Hepatocyte (in vitro differentiated cells): ENCODE measurements at regions not wholly inside any gene's neighbourhood (a gene's known extent, or its start where the extent isn't known, plus 50 kb on each side); places are given as distances from the start of the nearest gene placed in this dataset.
"Not testable (repeated sequence)": the region's sequence is repeated elsewhere in the genome, so short reads cannot be mapped to it uniquely, and the experiment has no call there.

Source experiments
- DNase-seq: peaks from one replicate; pipeline ENCODE4 v3.0.0-alpha.2; 2016; ENCODE audit warnings: low spot score
- H2AFZ ChIP-seq: fragments of 200-600 bp; sonication (generic); 2 replicates; pipeline ENCODE4 v1.6.0; 2016; ENCODE audit warnings: antibody characterized with exemption, mild to moderate bottlenecking
- H3K27ac ChIP-seq: fragments of 200-600 bp; sonication (generic); 2 replicates; pipeline ENCODE4 v1.5.1; 2016; ENCODE audit warnings: mild to moderate bottlenecking
- H3K27me3 ChIP-seq: fragments of 200-600 bp; sonication (generic); 2 replicates; pipeline ENCODE4 v1.6.1; 2016
- H3K36me3 ChIP-seq: fragments of 200-600 bp; sonication (generic); replicated peaks from 2 replicates; pipeline ENCODE4 v1.5.1; 2016; ENCODE audit warnings: low read depth; ENCODE audit not compliant: insufficient read depth
- H3K4me1 ChIP-seq: fragments of 200-600 bp; sonication (generic); 2 replicates; pipeline ENCODE4 v1.5.1; 2016; ENCODE audit warnings: mild to moderate bottlenecking, moderate library complexity; ENCODE audit not compliant: insufficient read depth
- H3K4me2 ChIP-seq: fragments of 200-600 bp; sonication (generic); 2 replicates; pipeline ENCODE4 v1.6.0; 2016
- H3K4me3 ChIP-seq: fragments of 200-600 bp; sonication (generic); 2 replicates; pipeline ENCODE4 v1.5.1; 2016; ENCODE audit warnings: mild to moderate bottlenecking
- H3K79me2 ChIP-seq: fragments of 200-600 bp; sonication (generic); 2 replicates; pipeline ENCODE4 v1.6.0; 2017; ENCODE audit warnings: mild to moderate bottlenecking
- H3K9me2 ChIP-seq: fragments of 200-600 bp; sonication (generic); replicated peaks from 2 replicates; pipeline ENCODE4 v1.6.0; 2017; ENCODE audit warnings: mild to moderate bottlenecking; ENCODE audit not compliant: insufficient read depth
- H3K9me3 ChIP-seq: fragments of 200-600 bp; sonication (generic); 2 replicates; pipeline ENCODE4 v1.5.1; 2016; ENCODE audit warnings: low read depth, mild to moderate bottlenecking
- H4K20me1 ChIP-seq: fragments of 200-600 bp; sonication (generic); 2 replicates; pipeline ENCODE4 v1.6.0; 2016; ENCODE audit warnings: mild to moderate bottlenecking; ENCODE audit not compliant: insufficient read depth, poor library complexity, severe bottlenecking
- EZH2 ChIP-seq: fragments of 200-600 bp; sonication (generic); IDR thresholded peaks from 2 replicates; pipeline ENCODE4 v1.6.1; 2016; ENCODE audit warnings: antibody characterized with exemption, mild to moderate bottlenecking, borderline replicate concordance
- EZH2phosphoT487 ChIP-seq: fragments of 200-600 bp; sonication (generic); IDR thresholded peaks from one replicate; pipeline ENCODE4 v1.6.1; 2018; ENCODE audit warnings: antibody characterized with exemption, mild to moderate bottlenecking, low read depth, moderate library complexity; ENCODE audit not compliant: unreplicated experiment, severe bottlenecking
- WGBS: methylation state at CpG from one replicate; pipeline ENCODE4 v1.1.6; 2016; ENCODE audit warnings: low lambda C conversion rate; ENCODE audit errors: missing lambda C conversion rate; 5-methylcytosine and 5-hydroxymethylcytosine counted together
- TF ChIP-seq, protein P1 (sequence below): fragments of 200-600 bp; sonication (generic); IDR thresholded peaks from 2 replicates; pipeline ENCODE4 v1.5.1; 2016; ENCODE audit warnings: antibody characterized with exemption, mild to moderate bottlenecking; ENCODE audit not compliant: poor library complexity

DNA sequence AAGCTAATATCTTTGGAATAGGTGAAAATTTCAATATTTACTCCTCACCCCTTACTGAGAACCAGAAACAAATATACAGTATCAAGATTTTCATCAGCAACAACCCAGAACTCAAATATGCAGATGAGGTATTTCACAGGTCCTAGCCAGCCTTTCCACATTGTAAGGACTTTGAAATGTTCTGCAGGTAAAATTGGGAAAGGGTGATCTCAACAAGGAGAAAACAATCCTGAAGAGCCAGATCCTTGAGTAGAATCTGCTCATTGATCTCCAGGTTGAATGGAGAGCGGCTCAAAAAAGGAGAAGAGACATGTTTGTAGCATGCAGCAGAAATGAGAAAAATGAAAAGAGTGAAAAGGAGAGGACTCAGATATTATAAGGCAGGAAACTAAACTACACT, 493.3 kb upstream of the NAALADL2 start:
- no peaks in the 10 kb centered on the region for H3K27me3 ChIP-seq
- H3K27ac ChIP-seq, result no peak overlapping the region
- TF ChIP-seq, protein P1, sequence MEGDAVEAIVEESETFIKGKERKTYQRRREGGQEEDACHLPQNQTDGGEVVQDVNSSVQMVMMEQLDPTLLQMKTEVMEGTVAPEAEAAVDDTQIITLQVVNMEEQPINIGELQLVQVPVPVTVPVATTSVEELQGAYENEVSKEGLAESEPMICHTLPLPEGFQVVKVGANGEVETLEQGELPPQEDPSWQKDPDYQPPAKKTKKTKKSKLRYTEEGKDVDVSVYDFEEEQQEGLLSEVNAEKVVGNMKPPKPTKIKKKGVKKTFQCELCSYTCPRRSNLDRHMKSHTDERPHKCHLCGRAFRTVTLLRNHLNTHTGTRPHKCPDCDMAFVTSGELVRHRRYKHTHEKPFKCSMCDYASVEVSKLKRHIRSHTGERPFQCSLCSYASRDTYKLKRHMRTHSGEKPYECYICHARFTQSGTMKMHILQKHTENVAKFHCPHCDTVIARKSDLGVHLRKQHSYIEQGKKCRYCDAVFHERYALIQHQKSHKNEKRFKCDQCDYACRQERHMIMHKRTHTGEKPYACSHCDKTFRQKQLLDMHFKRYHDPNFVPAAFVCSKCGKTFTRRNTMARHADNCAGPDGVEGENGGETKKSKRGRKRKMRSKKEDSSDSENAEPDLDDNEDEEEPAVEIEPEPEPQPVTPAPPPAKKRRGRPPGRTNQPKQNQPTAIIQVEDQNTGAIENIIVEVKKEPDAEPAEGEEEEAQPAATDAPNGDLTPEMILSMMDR, result no peak
- TF ChIP-seq EZH2 (no peak), EZH2phosphoT487 (no peak)
- H3K36me3 ChIP-seq, result no peaks in the 10 kb centered on the region
- H4K20me1 ChIP-seq, result no peaks in the 10 kb centered on the region
- H3K9me3 ChIP-seq, result no peaks in the 10 kb centered on the region
- no peak for DNase-seq
- H3K4me3 ChIP-seq, result no peak overlapping the region
- no peaks in the 10 kb centered on the region for H3K9me2 ChIP-seq
- H3K4me2 ChIP-seq, result no peak overlapping the region
- H2AFZ ChIP-seq, result peak overlapping the region; percentile 2
- no peaks in the 10 kb centered on the region for H3K79me2 ChIP-seq
- H3K4me1 ChIP-seq, result no peaks in the 10 kb centered on the region
- 76% methylated on average over 1 of the region's 1 CpG for WGBS

DNA sequence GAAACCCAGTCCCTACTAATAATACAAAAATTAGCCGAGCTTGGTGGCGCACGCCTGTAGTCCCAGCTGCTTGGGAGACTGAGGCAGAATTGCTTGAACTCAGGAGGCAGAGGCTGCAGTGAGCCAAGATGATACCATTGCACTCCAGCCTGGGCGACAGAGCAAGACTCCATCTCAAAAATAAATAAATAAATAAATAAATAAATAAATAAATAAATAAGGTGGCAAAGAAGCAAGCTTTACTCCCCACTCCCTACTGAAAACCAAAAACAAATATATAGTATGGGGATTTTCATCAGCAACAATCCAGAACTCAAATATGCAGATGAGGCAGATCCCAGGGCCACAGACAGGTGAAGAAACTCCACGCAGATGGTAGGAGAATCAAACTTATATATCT, 492.2 kb upstream of the NAALADL2 start:
- not testable (repeated sequence) for H3K79me2 ChIP-seq, H3K36me3 ChIP-seq, H3K4me3 ChIP-seq, H4K20me1 ChIP-seq, H3K9me3 ChIP-seq, H2AFZ ChIP-seq, H3K4me2 ChIP-seq, H3K27me3 ChIP-seq, H3K9me2 ChIP-seq, DNase-seq, H3K4me1 ChIP-seq, H3K27ac ChIP-seq
- WGBS, result 77% methylated on average over 5 of the region's 5 CpGs

DNA sequence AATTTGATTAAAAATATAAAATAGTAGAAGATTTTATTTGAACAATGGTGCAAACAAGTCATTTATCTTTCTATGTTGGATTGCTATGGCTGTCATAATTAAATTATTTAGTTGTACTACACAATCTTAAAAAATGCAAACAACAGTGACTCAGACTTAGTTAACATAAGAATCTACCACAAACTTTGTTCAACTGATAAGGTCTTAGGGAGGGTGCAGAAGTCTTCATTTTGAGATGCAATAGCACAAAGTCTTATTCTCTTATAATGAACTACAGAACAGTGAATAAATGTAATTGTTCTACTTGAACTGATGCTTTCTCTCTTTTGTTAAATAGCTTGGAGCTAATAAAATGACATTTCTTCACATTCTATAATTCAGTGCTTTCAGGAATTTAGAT, 482.8 kb upstream of the NAALADL2 start:
- TF ChIP-seq EZH2 (no peak), EZH2phosphoT487 (no peak)
- TF ChIP-seq, protein P1, result no peak
- no peaks in the 10 kb centered on the region for H3K9me3 ChIP-seq
- no peak overlapping the region for H3K4me3 ChIP-seq
- no peaks in the 10 kb centered on the region for H3K79me2 ChIP-seq
- no peaks in the 10 kb centered on the region for H3K4me1 ChIP-seq
- no peak for DNase-seq
- H3K27ac ChIP-seq, result no peak overlapping the region
- no peaks in the 10 kb centered on the region for H3K27me3 ChIP-seq
- H4K20me1 ChIP-seq, result no peaks in the 10 kb centered on the region
- no peaks in the 10 kb centered on the region for H3K9me2 ChIP-seq
- no peak overlapping the region for H2AFZ ChIP-seq
- H3K36me3 ChIP-seq, result no peaks in the 10 kb centered on the region
- no peak overlapping the region for H3K4me2 ChIP-seq

DNA sequence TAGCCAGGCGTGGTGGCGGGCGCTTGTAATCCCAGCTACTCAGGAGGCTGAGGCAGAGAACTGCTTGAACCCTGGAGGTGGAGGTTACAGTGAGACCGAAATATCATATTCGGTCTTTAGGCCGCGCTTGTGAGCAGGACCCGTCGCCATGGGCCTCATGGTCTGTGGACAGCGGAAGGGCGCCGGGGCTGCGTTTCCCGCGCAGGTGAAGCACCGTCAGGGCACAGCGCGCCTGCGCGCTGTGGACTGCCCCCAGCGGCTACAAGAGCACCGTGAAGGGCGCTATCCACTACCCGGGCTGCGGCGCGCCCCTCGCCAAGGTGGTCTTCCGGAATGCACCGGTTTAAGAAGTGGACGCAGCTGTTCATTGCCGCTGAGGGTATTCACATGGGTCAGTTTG, 482.0 kb upstream of the NAALADL2 start:
- Histone ChIP-seq H3K79me2 (no peaks in the 10 kb centered on the region), H4K20me1 (no peaks in the 10 kb centered on the region), H3K27me3 (no peaks in the 10 kb centered on the region), H3K9me3 (no peaks in the 10 kb centered on the region), H3K4me2 (no peak overlapping the region), H3K4me3 (no peak overlapping the region), H3K36me3 (no peaks in the 10 kb centered on the region), H3K27ac (no peak overlapping the region), H3K4me1 (no peaks in the 10 kb centered on the region), H2AFZ (no peak overlapping the region), H3K9me2 (no peaks in the 10 kb centered on the region)
- 96% methylated on average over 32 of the region's 32 CpGs for WGBS
- no peak for DNase-seq
- TF ChIP-seq EZH2phosphoT487, result no peak

DNA sequence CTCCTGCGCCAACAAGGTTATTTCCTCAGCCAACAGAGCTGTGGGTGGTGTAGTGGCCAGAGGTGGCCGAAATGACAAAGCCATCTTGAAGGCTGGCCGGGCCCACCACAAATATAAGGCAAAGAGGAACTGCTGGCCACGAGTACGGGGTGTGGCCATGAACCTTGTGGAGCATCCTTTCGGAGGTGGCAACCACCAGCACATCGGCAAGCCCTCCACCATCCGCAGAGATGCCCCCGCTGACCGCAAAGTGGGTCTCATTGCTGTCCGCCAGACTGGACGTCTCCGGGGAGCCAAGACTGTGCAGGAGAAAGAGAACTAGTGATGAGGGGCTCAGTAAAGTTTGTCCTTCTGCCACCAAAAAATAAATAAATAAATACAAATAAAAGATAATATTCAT, 481.4 kb upstream of the NAALADL2 start:
- Histone ChIP-seq H3K27me3 (no peaks in the 10 kb centered on the region), H3K4me1 (no peaks in the 10 kb centered on the region), H3K9me2 (no peaks in the 10 kb centered on the region), H4K20me1 (no peaks in the 10 kb centered on the region), H3K27ac (no peak overlapping the region), H3K4me2 (no peak overlapping the region), H3K36me3 (no peaks in the 10 kb centered on the region), H2AFZ (no peak overlapping the region), H3K9me3 (no peaks in the 10 kb centered on the region), H3K4me3 (no peak overlapping the region), H3K79me2 (no peaks in the 10 kb centered on the region)
- no peak for TF ChIP-seq EZH2
- TF ChIP-seq EZH2phosphoT487, result no peak
- TF ChIP-seq, protein P1, result no peak
- WGBS, result 98% methylated on average over 13 of the region's 13 CpGs
- DNase-seq, result no peak
